T-cell (primary cell): ENCODE measurements at regions not wholly inside any gene's neighbourhood (a gene's known extent, or its start where the extent isn't known, plus 50 kb on each side); places are given as distances from the start of the nearest gene placed in this dataset.

Source experiments
- ATAC-seq, 4 experiments: fragments of 200-7000 bp in 3 of 4; fragments of 150-1000 bp in 1 of 4; cut with Tn5 transposase; replicated peaks in 1 of 4; 1 replicate in 3 of 4; 2 replicates in 1 of 4; pipeline ENCODE4 v1.10.0; 2021; ENCODE audit warnings: moderate library complexity in 3 of 4, mild to moderate bottlenecking in 2 of 4, moderate number of reproducible peaks in 1 of 4
- CTCF ChIA-PET, 2 donors: fragments of 300-600 bp; sonication (Branson Sonifier 250); formaldehyde crosslinking; loops; one replicate each; lab custom pipeline; 2022; ENCODE audit warnings: antibody characterized with exemption in 2 of 2; lab: Charles Lee
- POLR2A ChIA-PET, 2 donors: fragments of 300-600 bp; sonication (Branson Sonifier 250); formaldehyde crosslinking; loops; one replicate each; lab custom pipeline; 2022; ENCODE audit warnings: antibody characterized with exemption in 2 of 2; lab: Charles Lee
- DNase-seq, 35 experiments: peaks; one replicate each; pipeline versions ENCODE4 v3.0.0 to v3.0.0-alpha.2; 2013 to 2023
- H3K27ac ChIP-seq: one replicate; pipeline ENCODE4 v1.5.1; 2013; ENCODE audit warnings: low read length
- H3K27me3 ChIP-seq, 2 experiments: replicated peaks in 1 of 2; 1 replicate in 1 of 2; 2 replicates in 1 of 2; pipeline versions ENCODE4 v1.6.1 to v1.7.0; 2013; ENCODE audit warnings: low read length in 1 of 2, mixed read lengths in 1 of 2; ENCODE audit not compliant: control insufficient read depth in 2 of 2, insufficient read depth in 2 of 2; ENCODE audit errors: extremely low read depth in 1 of 2
- H3K36me3 ChIP-seq, 2 donors: 1 replicate in 1 of 2; 2 replicates in 1 of 2; pipeline versions ENCODE4 v1.6.1 to v1.7.0; 2013; ENCODE audit warnings: low read length in 1 of 2; ENCODE audit not compliant: control insufficient read depth in 2 of 2, insufficient read depth in 1 of 2; ENCODE audit errors: extremely low read depth in 1 of 2
- H3K4me1 ChIP-seq, 2 experiments: 1 replicate in 1 of 2; 2 replicates in 1 of 2; pipeline versions ENCODE4 v1.6.1 to v1.7.0; 2013; ENCODE audit warnings: low read length in 2 of 2, mixed read lengths in 1 of 2; ENCODE audit not compliant: insufficient read depth in 2 of 2, control insufficient read depth in 1 of 2; ENCODE audit errors: extremely low read depth in 1 of 2
- H3K4me3 ChIP-seq, 2 donors: 1 replicate in 1 of 2; 2 replicates in 1 of 2; pipeline versions ENCODE4 v1.5.1 to v1.7.0; 2013; ENCODE audit warnings: mild to moderate bottlenecking in 2 of 2, low read length in 1 of 2, moderate library complexity in 1 of 2; ENCODE audit not compliant: control insufficient read depth in 1 of 2; ENCODE audit errors: extremely low read depth in 1 of 2
- H3K9me3 ChIP-seq: 2 replicates; pipeline ENCODE4 v1.7.0; 2013
- H3K27ac Mint-ChIP-seq, 2 donors: one replicate each; pipeline ENCODE4 v1.8.0; 2020 to 2021; ENCODE audit warnings: mild to moderate bottlenecking in 2 of 2, mixed read lengths in 2 of 2
- H3K27me3 Mint-ChIP-seq, 2 donors: one replicate each; pipeline ENCODE4 v1.8.0; 2021 to 2022; ENCODE audit warnings: mixed read lengths in 2 of 2
- H3K36me3 Mint-ChIP-seq: one replicate; pipeline ENCODE4 v1.8.0; 2021; ENCODE audit warnings: mixed read lengths
- H3K4me1 Mint-ChIP-seq, 3 donors: one replicate each; pipeline ENCODE4 v1.8.0; 2020 to 2022; ENCODE audit warnings: mixed read lengths in 3 of 3, mild to moderate bottlenecking in 1 of 3
- H3K4me3 Mint-ChIP-seq, 3 donors: one replicate each; pipeline ENCODE4 v1.8.0; 2020 to 2022; ENCODE audit warnings: mild to moderate bottlenecking in 3 of 3, mixed read lengths in 3 of 3, moderate library complexity in 3 of 3
- H3K9me3 Mint-ChIP-seq, 3 donors: one replicate each; pipeline ENCODE4 v1.8.0; 2020 to 2022; ENCODE audit warnings: mixed read lengths in 3 of 3
- WGBS: methylation state at CpG from one replicate; pipeline ENCODE4 v1.1.5; 2013; ENCODE audit warnings: missing lambda C conversion rate; ENCODE audit not compliant: insufficient coverage; 5-methylcytosine and 5-hydroxymethylcytosine counted together

DNA sequence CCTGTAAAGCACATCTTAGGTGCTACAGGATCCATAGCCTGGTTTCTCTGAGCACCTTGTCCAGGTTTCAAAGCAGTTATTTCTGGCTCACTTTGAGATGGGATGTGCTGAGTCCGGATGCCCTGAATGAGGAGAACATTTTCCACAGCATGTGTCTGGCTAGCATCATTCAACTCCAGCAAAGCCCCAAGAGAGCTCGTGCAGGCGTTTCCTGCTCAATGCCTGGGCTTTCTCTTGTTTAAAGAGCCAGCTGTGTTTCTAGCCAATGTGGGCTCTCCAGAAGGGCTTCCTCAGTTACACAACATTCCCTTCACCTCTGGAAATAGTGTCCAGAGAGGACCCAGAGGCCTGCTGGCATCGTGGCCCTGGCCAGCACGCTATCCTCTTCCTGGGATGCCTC lies 411.7 kb downstream of the DMAC1 start:
- Histone ChIP-seq H3K27me3 (no peaks in the 10 kb centered on the region), H3K36me3 (no peaks in the 10 kb centered on the region), H3K4me3 (no peak overlapping the region), H3K4me1 (no peaks in the 10 kb centered on the region), H3K9me3 (no peaks in the 10 kb centered on the region), H3K27ac (no peak overlapping the region)
- ATAC-seq: no peak
- ChIA-PET CTCF (no interaction called here), POLR2A (no interaction called here)
- no peak for DNase-seq
- no peak overlapping the region for H3K4me3 Mint-ChIP-seq
- no peaks in the 10 kb centered on the region for H3K9me3 Mint-ChIP-seq
- 63% methylated on average over 3 of the region's 5 CpGs for WGBS
- no peak overlapping the region for H3K27ac Mint-ChIP-seq
- peaks cover 3 to 4% of the 10 kb centered on the region in 2 donors for H3K27me3 Mint-ChIP-seq
- H3K4me1 Mint-ChIP-seq: no peaks in the 10 kb centered on the region
- H3K36me3 Mint-ChIP-seq: no peaks in the 10 kb centered on the region

DNA sequence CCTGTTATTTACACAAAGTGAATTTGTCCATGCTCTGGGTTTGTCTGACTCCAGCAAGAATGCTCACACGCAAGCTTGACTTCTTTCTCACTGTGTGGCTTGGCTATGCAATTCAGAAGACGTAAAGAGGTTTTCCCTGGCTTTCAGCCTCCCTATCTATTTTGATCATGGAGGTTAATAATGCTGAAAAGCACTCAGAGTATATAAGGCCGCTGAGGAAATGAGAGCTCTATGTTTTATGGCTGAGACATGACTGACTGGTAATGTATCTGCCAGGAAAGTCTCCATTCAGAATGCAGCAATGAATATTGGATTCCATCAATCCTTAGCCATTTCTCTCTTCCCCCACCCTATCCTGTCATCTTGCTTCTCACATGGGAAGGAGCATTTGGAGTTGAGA lies 417.3 kb downstream of the DMAC1 start:
- peaks cover 0 to 3% of the 10 kb centered on the region in 2 experiments for H3K27me3 ChIP-seq
- H3K9me3 ChIP-seq: no peaks in the 10 kb centered on the region
- no peak overlapping the region for H3K4me3 Mint-ChIP-seq
- DNase-seq (no peak), ATAC-seq (no peak)
- ChIA-PET POLR2A (no interaction called here), CTCF (interaction anchor here in 1 of 2 donors (0.5 kb wide), 1 partner anchor 22 kb away, joined by 6 read pairs; no protein-coding TSS in a partner anchor)
- H3K4me1 Mint-ChIP-seq: no peaks in the 10 kb centered on the region
- peaks cover 0 to 3% of the 10 kb centered on the region in 2 donors for H3K27me3 Mint-ChIP-seq
- no CpG with 5 or more reads among the region's 3 CpGs for WGBS
- no peaks in the 10 kb centered on the region for H3K36me3 Mint-ChIP-seq
- no peak overlapping the region for H3K27ac ChIP-seq
- H3K36me3 ChIP-seq: no peaks in the 10 kb centered on the region
- no peaks in the 10 kb centered on the region for H3K9me3 Mint-ChIP-seq
- no peaks in the 10 kb centered on the region for H3K4me1 ChIP-seq
- H3K4me3 ChIP-seq: no peak overlapping the region
- no peak overlapping the region for H3K27ac Mint-ChIP-seq

DNA sequence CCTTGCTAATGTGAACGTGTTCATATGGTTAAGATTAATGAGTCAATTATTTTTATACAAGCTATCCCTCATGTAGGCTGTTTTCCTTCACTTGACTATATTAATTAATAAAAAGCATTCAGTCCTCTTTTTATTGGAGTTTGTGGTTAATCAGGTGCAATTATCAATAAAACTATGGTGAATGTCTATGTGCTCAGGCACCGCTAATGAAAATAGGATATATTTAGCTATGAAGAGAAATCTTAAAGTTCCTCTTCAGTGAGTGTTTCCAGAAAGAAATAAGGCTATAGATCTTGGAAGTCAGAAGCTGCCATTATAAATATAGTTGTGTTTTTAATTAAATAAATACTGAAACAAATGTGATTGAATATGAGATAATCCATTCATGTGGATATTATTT lies 422.1 kb downstream of the DMAC1 start:
- DNase-seq (no peak), ATAC-seq (no peak)
- peaks cover 0 to 3% (median 0%) of the 10 kb centered on the region in 3 donors for H3K9me3 Mint-ChIP-seq
- H3K27me3 ChIP-seq: peaks cover 0 to 3% of the 10 kb centered on the region in 2 experiments
- no peak overlapping the region for H3K4me3 ChIP-seq
- H3K36me3 Mint-ChIP-seq: no peaks in the 10 kb centered on the region
- H3K27me3 Mint-ChIP-seq: peaks cover 0 to 3% of the 10 kb centered on the region in 2 donors
- ChIA-PET POLR2A (interaction anchor here in 1 of 2 donors (0.6 kb wide), 1 partner anchor 29 kb away, joined by 6 read pairs; no protein-coding TSS in a partner anchor), CTCF (no interaction called here)
- H3K4me3 Mint-ChIP-seq: no peak overlapping the region
- 100% methylated on average over 1 of the region's 2 CpGs for WGBS
- no peaks in the 10 kb centered on the region for H3K4me1 ChIP-seq
- no peaks in the 10 kb centered on the region for H3K4me1 Mint-ChIP-seq
- H3K27ac ChIP-seq: no peak overlapping the region
- no peak overlapping the region for H3K27ac Mint-ChIP-seq
- no peaks in the 10 kb centered on the region for H3K36me3 ChIP-seq
- no peaks in the 10 kb centered on the region for H3K9me3 ChIP-seq

DNA sequence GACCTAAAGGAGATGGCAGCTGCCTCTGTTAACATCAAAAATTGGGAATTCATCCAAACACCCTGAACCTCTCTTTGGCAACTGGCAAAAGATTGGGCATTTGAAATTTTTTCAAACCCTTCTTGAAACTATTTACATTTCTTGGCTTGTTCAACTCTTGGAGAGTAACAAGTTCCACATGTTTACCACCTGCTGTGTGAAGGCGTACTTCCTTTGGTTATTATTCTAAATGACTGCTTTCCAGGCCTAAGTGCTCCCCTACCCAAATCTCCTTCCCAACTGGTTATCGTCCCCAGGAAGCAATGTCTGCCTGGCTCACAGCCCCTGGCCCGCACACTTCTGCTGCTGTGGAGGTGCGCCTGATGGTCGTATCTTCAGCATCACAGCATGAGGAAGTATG lies 422.7 kb downstream of the DMAC1 start:
- Histone ChIP-seq H3K27me3 (peaks cover 0 to 3% of the 10 kb centered on the region in 2 experiments), H3K9me3 (no peaks in the 10 kb centered on the region), H3K27ac (no peak overlapping the region), H3K36me3 (no peaks in the 10 kb centered on the region), H3K4me3 (no peak overlapping the region), H3K4me1 (no peaks in the 10 kb centered on the region)
- POLR2A ChIA-PET: no interaction called here
- Mint-ChIP-seq H3K36me3 (no peaks in the 10 kb centered on the region), H3K27me3 (peaks cover 0 to 3% of the 10 kb centered on the region in 2 donors), H3K9me3 (peaks cover 0 to 3% (median 0%) of the 10 kb centered on the region in 3 donors), H3K27ac (no peak overlapping the region), H3K4me1 (no peaks in the 10 kb centered on the region), H3K4me3 (no peak overlapping the region)
- WGBS: 81% methylated on average over 3 of the region's 5 CpGs
- DNase-seq (no peak), ATAC-seq (no peak)
- CTCF ChIA-PET: no interaction called here

DNA sequence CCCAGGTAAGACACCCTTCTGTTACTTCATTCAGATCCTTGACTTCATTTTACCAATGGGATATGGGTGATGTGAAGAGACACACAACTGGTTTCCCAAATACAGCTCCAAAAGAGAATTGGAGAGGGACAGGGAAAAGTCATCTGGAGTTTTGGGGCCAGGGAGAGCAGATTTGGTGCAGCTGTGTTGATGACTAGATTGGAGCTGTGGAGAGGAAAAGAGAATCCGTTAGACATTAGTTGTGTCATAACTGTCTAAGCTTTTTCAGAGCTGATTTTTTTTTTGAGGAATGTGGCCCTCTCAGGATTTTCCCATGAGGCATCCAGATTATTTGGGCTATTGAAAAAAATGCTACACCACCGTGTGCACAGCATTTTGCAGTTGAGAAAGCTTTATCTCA lies 423.4 kb downstream of the DMAC1 start:
- Mint-ChIP-seq H3K27ac (no peak overlapping the region), H3K4me3 (no peak overlapping the region), H3K9me3 (peaks cover 0 to 3% (median 0%) of the 10 kb centered on the region in 3 donors), H3K36me3 (no peaks in the 10 kb centered on the region), H3K27me3 (peaks cover 0 to 3% of the 10 kb centered on the region in 2 donors), H3K4me1 (no peaks in the 10 kb centered on the region)
- H3K36me3 ChIP-seq: no peaks in the 10 kb centered on the region
- H3K4me1 ChIP-seq: no peaks in the 10 kb centered on the region
- ChIA-PET CTCF (no interaction called here), POLR2A (interaction anchor here in 1 of 2 donors (0.8 kb wide), 1 partner anchor 1541 kb away, joined by 3 read pairs; no protein-coding TSS in a partner anchor)
- no peaks in the 10 kb centered on the region for H3K9me3 ChIP-seq
- no peaks in the 10 kb centered on the region for H3K27me3 ChIP-seq
- no peak overlapping the region for H3K4me3 ChIP-seq
- H3K27ac ChIP-seq: no peak overlapping the region
- ATAC-seq (no peak), DNase-seq (no peak)
- WGBS: 100% methylated on average over 1 of the region's 2 CpGs

DNA sequence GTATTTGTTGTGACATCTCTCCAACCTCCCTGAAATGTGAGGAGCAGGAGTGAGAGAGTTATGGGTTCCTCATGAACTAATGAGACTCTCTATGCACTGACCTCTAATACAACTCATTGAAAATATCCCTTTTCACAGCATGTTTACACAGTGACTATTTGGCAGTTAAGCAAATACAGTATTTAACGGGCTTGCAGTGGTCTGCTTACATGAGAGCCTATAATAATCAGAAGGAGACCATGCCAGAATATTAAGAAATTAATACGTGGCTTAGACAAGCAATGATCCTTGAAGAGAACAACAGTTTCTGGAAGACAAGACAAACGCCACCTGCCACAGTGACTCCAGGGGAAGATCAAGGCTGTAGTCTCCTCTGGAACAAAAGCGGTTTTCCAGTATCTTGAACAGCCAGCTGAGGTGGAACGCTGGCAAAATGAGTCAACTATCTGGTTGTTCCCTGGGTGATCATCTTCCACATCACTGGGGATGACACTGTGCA lies 424.5 kb downstream of the DMAC1 start:
- WGBS: 79% methylated on average over 5 of the region's 5 CpGs
- H3K27ac ChIP-seq: no peak overlapping the region
- CTCF ChIA-PET: interaction anchor here in 1 of 2 donors (0.5 kb wide), 1 partner anchor 154 kb away, joined by 3 read pairs; no protein-coding TSS in a partner anchor
- POLR2A ChIA-PET: no interaction called here
- no peaks in the 10 kb centered on the region for H3K36me3 Mint-ChIP-seq
- H3K9me3 ChIP-seq: no peaks in the 10 kb centered on the region
- peaks cover 0 to 3% of the 10 kb centered on the region in 2 donors for H3K27me3 Mint-ChIP-seq
- H3K4me3 ChIP-seq: no peak overlapping the region
- ATAC-seq: no peak
- no peak overlapping the region for H3K27ac Mint-ChIP-seq
- no peak overlapping the region for H3K4me3 Mint-ChIP-seq
- no peaks in the 10 kb centered on the region for H3K27me3 ChIP-seq
- no peaks in the 10 kb centered on the region for H3K4me1 Mint-ChIP-seq
- DNase-seq: no peak
- no peaks in the 10 kb centered on the region for H3K4me1 ChIP-seq
- H3K36me3 ChIP-seq: no peaks in the 10 kb centered on the region
- peaks cover 0 to 3% (median 0%) of the 10 kb centered on the region in 3 donors for H3K9me3 Mint-ChIP-seq
